H1 (cell line): ENCODE measurements at regions not wholly inside any gene's neighbourhood (a gene's known extent, or its start where the extent isn't known, plus 50 kb on each side); places are given as distances from the start of the nearest gene placed in this dataset.

Experiments
- CTCF ChIA-PET: fragments of 300-600 bp; sonication (Branson Sonifier 250); formaldehyde crosslinking; loops from one replicate; lab custom pipeline; 2021; ENCODE audit not compliant: partially characterized antibody; lab: Charles Lee
- POLR2A ChIA-PET: fragments of 300-600 bp; sonication (Branson Sonifier 250); formaldehyde crosslinking; loops from one replicate; lab custom pipeline; 2021; ENCODE audit warnings: inconsistent platforms; ENCODE audit not compliant: partially characterized antibody; lab: Charles Lee
- DNase-seq, 2 experiments: peaks; one replicate each; pipeline versions ENCODE4 v3.0.0 to v3.0.0-alpha.2; 2010 to 2022; ENCODE audit warnings: low spot score in 2 of 2, low read depth in 1 of 2, mixed read lengths in 1 of 2
- FAIRE-seq: peaks from 2 replicates; lab custom pipeline; 2011; peaks lifted over from hg19 to GRCh38; lab: Jason Lieb, UNC
- H2AFZ ChIP-seq: 2 replicates; pipeline ENCODE4 v1.8.1; 2012; ENCODE audit warnings: low read length, inconsistent platforms
- H2AK5ac ChIP-seq: 2 replicates; pipeline ENCODE4 v1.6.1; 2013; ENCODE audit warnings: low read depth, low read length
- H2BK120ac ChIP-seq: replicated peaks from 2 replicates; pipeline ENCODE3; 2013; ENCODE audit warnings: low read depth, low read length, inconsistent platforms
- H2BK12ac ChIP-seq: 2 replicates; pipeline ENCODE4 v1.6.1; 2013; ENCODE audit warnings: low read depth, low read length
- H2BK15ac ChIP-seq: 2 replicates; pipeline ENCODE4 v1.6.1; 2013; ENCODE audit warnings: low read length
- H2BK20ac ChIP-seq: 2 replicates; pipeline ENCODE4 v1.6.1; 2013; ENCODE audit warnings: low read length
- H2BK5ac ChIP-seq: 2 replicates; pipeline ENCODE4 v1.6.1; 2013; ENCODE audit warnings: low read depth, low read length
- H3K14ac ChIP-seq: 2 replicates; pipeline ENCODE4 v1.6.1; 2013; ENCODE audit warnings: inconsistent platforms; ENCODE audit not compliant: insufficient read length
- H3K18ac ChIP-seq: 2 replicates; pipeline ENCODE4 v1.6.1; 2013; ENCODE audit warnings: low read length; ENCODE audit errors: extremely low read depth
- H3K23ac ChIP-seq: 2 replicates; pipeline ENCODE4 v1.6.1; 2013; ENCODE audit warnings: inconsistent platforms; ENCODE audit not compliant: insufficient read length
- H3K23me2 ChIP-seq: 2 replicates; pipeline ENCODE4 v1.6.1; 2013; ENCODE audit warnings: low read depth, low read length
- H3K27ac ChIP-seq: 2 replicates; pipeline ENCODE4 v1.6.1; 2011; ENCODE audit warnings: low read depth, low read length, inconsistent platforms
- H3K27me3 ChIP-seq, 4 experiments: replicated peaks in 1 of 4; 1 replicate in 1 of 4; 2 replicates in 3 of 4; pipeline versions ENCODE4 v1.6.1 to v1.8.1; 2011 to 2013; ENCODE audit warnings: low read length in 3 of 4, mild to moderate bottlenecking in 3 of 4, inconsistent platforms in 2 of 4, mixed read lengths in 2 of 4, moderate library complexity in 1 of 4; ENCODE audit not compliant: control insufficient read depth in 3 of 4, insufficient read depth in 3 of 4; ENCODE audit errors: extremely low read depth in 1 of 4
- H3K36me3 ChIP-seq, 4 experiments: 2 replicates each; pipeline versions ENCODE4 v1.6.1 to v1.8.1; 2011 to 2013; ENCODE audit warnings: mild to moderate bottlenecking in 4 of 4, low read length in 3 of 4, moderate library complexity in 2 of 4, control low read depth in 1 of 4, inconsistent platforms in 1 of 4; ENCODE audit not compliant: insufficient read depth in 4 of 4, control insufficient read depth in 2 of 4
- H3K4ac ChIP-seq: replicated peaks from 2 replicates; pipeline ENCODE3; 2013; ENCODE audit warnings: low read length, low read depth, mixed read lengths, inconsistent platforms; ENCODE audit not compliant: insufficient read length
- H3K4me1 ChIP-seq, 4 experiments: replicated peaks in 1 of 4; 1 replicate in 1 of 4; 2 replicates in 3 of 4; pipeline versions ENCODE4 v1.6.1 to v1.8.1; 2011 to 2013; ENCODE audit warnings: low read length in 3 of 4, inconsistent platforms in 2 of 4, mixed read lengths in 1 of 4; ENCODE audit not compliant: insufficient read depth in 4 of 4, control insufficient read depth in 3 of 4
- H3K4me2 ChIP-seq, 2 experiments: 2 replicates each; pipeline versions ENCODE4 v1.6.1 to v1.8.1; 2011 to 2013; ENCODE audit warnings: low read depth in 2 of 2, low read length in 2 of 2, control low read depth in 1 of 2, inconsistent platforms in 1 of 2, mild to moderate bottlenecking in 1 of 2; ENCODE audit not compliant: insufficient read depth in 1 of 2
- H3K4me3 ChIP-seq, 4 experiments: fragments of 200-600, 300-600 bp in 1 of 4; sonication (generic), shearing (Covaris generic), sonication (Bioruptor Twin) in 1 of 4; 2 replicates each; pipeline versions ENCODE4 v1.5.1 to v1.8.1; 2011 to 2016; ENCODE audit warnings: low read length in 4 of 4, low read depth in 3 of 4, control low read depth in 2 of 4, inconsistent platforms in 2 of 4, mild to moderate bottlenecking in 2 of 4, mixed read lengths in 1 of 4, moderate library complexity in 1 of 4; ENCODE audit not compliant: insufficient read depth in 2 of 4; ENCODE audit errors: extremely low read depth in 1 of 4
- H3K56ac ChIP-seq: replicated peaks from 2 replicates; pipeline ENCODE3; 2013; ENCODE audit warnings: low read depth, mild to moderate bottlenecking, mixed read lengths, low read length, inconsistent platforms; ENCODE audit not compliant: insufficient read length
- H3K79me1 ChIP-seq: 2 replicates; pipeline ENCODE4 v1.6.1; 2013; ENCODE audit warnings: low read depth, low read length, control low read depth
- H3K79me2 ChIP-seq, 2 experiments: 2 replicates each; pipeline versions ENCODE4 v1.6.1 to v1.8.1; 2012 to 2013; ENCODE audit warnings: low read length in 2 of 2, mild to moderate bottlenecking in 2 of 2, inconsistent platforms in 1 of 2; ENCODE audit not compliant: insufficient read depth in 2 of 2, control insufficient read depth in 1 of 2
- H3K9ac ChIP-seq, 4 experiments: replicated peaks in 1 of 4; 1 replicate in 1 of 4; 2 replicates in 3 of 4; pipeline versions ENCODE4 v1.6.1 to v1.8.1; 2011 to 2013; ENCODE audit warnings: low read depth in 3 of 4, low read length in 3 of 4, control low read depth in 2 of 4, mild to moderate bottlenecking in 2 of 4, moderate library complexity in 2 of 4, inconsistent platforms in 1 of 4; ENCODE audit errors: extremely low read depth in 1 of 4
- H3K9me3 ChIP-seq, 2 experiments: 2 replicates each; pipeline versions ENCODE4 v1.6.1 to v1.8.1; 2012 to 2013; ENCODE audit warnings: mild to moderate bottlenecking in 2 of 2, moderate library complexity in 2 of 2, control low read depth in 1 of 2, inconsistent platforms in 1 of 2, low read depth in 1 of 2, low read length in 1 of 2, mixed read lengths in 1 of 2; ENCODE audit not compliant: insufficient read depth in 2 of 2
- H4K20me1 ChIP-seq, 2 experiments: replicated peaks in 1 of 2; 2 replicates each; pipeline versions ENCODE3 to v1.8.1; 2011 to 2013; ENCODE audit warnings: inconsistent platforms in 2 of 2, low read length in 2 of 2, mild to moderate bottlenecking in 1 of 2; ENCODE audit not compliant: insufficient read depth in 2 of 2, control insufficient read depth in 1 of 2
- H4K5ac ChIP-seq: 2 replicates; pipeline ENCODE4 v1.6.1; 2013; ENCODE audit warnings: low read length, low read depth, mixed read lengths, inconsistent platforms; ENCODE audit not compliant: insufficient read length
- H4K8ac ChIP-seq: 2 replicates; pipeline ENCODE4 v1.8.0; 2013; ENCODE audit warnings: mild to moderate bottlenecking, moderate library complexity, low read length, inconsistent platforms; ENCODE audit not compliant: insufficient read depth; ENCODE audit errors: extremely low read depth
- H4K91ac ChIP-seq: replicated peaks from 2 replicates; pipeline ENCODE3; 2013; ENCODE audit warnings: low read length, mixed read lengths, inconsistent platforms; ENCODE audit not compliant: insufficient read length
- ASH2L ChIP-seq: fragments of 200-600, 300-600 bp; sonication (generic); IDR thresholded peaks from one replicate; pipeline ENCODE4 v1.7.1; 2017; ENCODE audit warnings: low read length
- ATF3 ChIP-seq: IDR thresholded peaks from 2 replicates; pipeline ENCODE4 v1.6.1; 2011; ENCODE audit warnings: low read depth, mild to moderate bottlenecking, low read length; ENCODE audit not compliant: insufficient read depth
- CTBP2 ChIP-seq: IDR thresholded peaks from 2 replicates; pipeline ENCODE4 v1.7.0; 2011; ENCODE audit warnings: borderline replicate concordance, mild to moderate bottlenecking, moderate library complexity, mixed read lengths, low read length; ENCODE audit not compliant: insufficient read depth, insufficient read length
- CTCF ChIP-seq, 3 experiments: IDR thresholded peaks; 1 replicate in 2 of 3; 2 replicates in 1 of 3; pipeline versions ENCODE4 v1.5.1 to v1.6.1; 2011; ENCODE audit warnings: low read length in 3 of 3, mild to moderate bottlenecking in 3 of 3, inconsistent platforms in 2 of 3, low read depth in 1 of 3, moderate library complexity in 1 of 3; ENCODE audit not compliant: insufficient read depth in 1 of 3; ENCODE audit errors: control extremely low read depth in 1 of 3
- JUND ChIP-seq: IDR thresholded peaks from 2 replicates; pipeline ENCODE4 v1.6.1; 2011; ENCODE audit warnings: mild to moderate bottlenecking, improper control_type of control experiment, low read length
- KDM4A ChIP-seq: IDR thresholded peaks from one replicate; pipeline ENCODE4 v1.7.1; 2012; ENCODE audit warnings: low read depth, mild to moderate bottlenecking, moderate library complexity, low read length, inconsistent platforms; ENCODE audit not compliant: severe bottlenecking
- PHF8 ChIP-seq: fragments of 200-600 bp; sonication (generic); conservative IDR thresholded peaks from 2 replicates; pipeline ENCODE4 v1.7.1; 2012; ENCODE audit warnings: low read depth, mild to moderate bottlenecking, inconsistent platforms, low read length, moderate library complexity
- POU5F1 ChIP-seq: IDR thresholded peaks from 2 replicates; pipeline ENCODE4 v1.6.1; 2011; ENCODE audit warnings: low read depth, mild to moderate bottlenecking, low read length, moderate library complexity
- SRF ChIP-seq: IDR thresholded peaks from 2 replicates; pipeline ENCODE4 v1.6.1; 2011; ENCODE audit warnings: mild to moderate bottlenecking, low read depth, low read length, moderate library complexity
- USF2 ChIP-seq: IDR thresholded peaks from 2 replicates; pipeline ENCODE4 v1.6.1; 2011; ENCODE audit warnings: low read length, improper control_type of control experiment
- WGBS, 2 experiments: shearing (Covaris generic) in 1 of 2; methylation state at CpG; one replicate each; pipeline versions ENCODE4 v1.1.6 to v1.1.7; 2013 to 2015; ENCODE audit warnings: low lambda C conversion rate in 2 of 2, mixed read lengths in 2 of 2, inconsistent platforms in 1 of 2, low coverage in 1 of 2, missing lambda C conversion rate in 1 of 2; ENCODE audit not compliant: insufficient replicate concordance in 2 of 2, insufficient coverage in 1 of 2, insufficient read length in 1 of 2; ENCODE audit errors: extremely low coverage in 1 of 2, missing lambda C conversion rate in 1 of 2; 5-methylcytosine and 5-hydroxymethylcytosine counted together

DNA sequence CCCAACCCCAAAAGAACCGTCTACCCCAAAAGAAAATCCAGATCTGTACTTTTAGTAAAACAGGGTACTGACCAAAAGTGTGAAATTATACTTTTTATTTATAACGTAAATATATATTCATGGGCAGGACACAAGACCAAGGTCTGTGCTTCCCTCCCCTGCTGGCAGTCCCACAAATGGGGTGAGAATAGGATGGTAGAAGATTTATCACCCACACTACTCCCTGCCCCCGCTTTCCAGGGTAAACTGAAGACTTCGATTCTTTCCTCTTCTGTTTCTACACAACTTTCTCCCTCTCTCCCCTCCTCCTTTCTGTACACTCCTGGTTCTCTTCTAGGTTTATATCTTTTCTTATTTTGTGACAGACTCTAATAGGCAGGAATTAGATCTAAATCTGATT lies 79.7 kb downstream of the MDH1 start:
- H3K9me3 ChIP-seq = no peaks in the 10 kb centered on the region
- H3K4me2 ChIP-seq = peak overlapping the region; percentile 50 to 70
- peaks cover 4 to 14% (median 10%) of the 10 kb centered on the region in 4 experiments; a peak in 6 of 7 replicates for H3K4me1 ChIP-seq
- no peak overlapping the region for H3K23ac ChIP-seq
- H2AK5ac ChIP-seq = no peak overlapping the region
- CTCF ChIA-PET = no interaction called here
- no peak overlapping the region for H4K8ac ChIP-seq
- H3K79me1 ChIP-seq = no peaks in the 10 kb centered on the region
- no peak overlapping the region for H2BK15ac ChIP-seq
- no peaks in the 10 kb centered on the region for H4K20me1 ChIP-seq
- H3K27ac ChIP-seq = no peak overlapping the region
- no peaks in the 10 kb centered on the region for H3K36me3 ChIP-seq
- H3K4me3 ChIP-seq = peak overlapping the region in 1 of 4 experiments; percentile 10; a peak in 1 of 8 replicates
- no peaks in the 10 kb centered on the region for H3K23me2 ChIP-seq
- H3K79me2 ChIP-seq = no peaks in the 10 kb centered on the region
- no peak for DNase-seq
- H4K91ac ChIP-seq = no peak overlapping the region
- POLR2A ChIA-PET = interaction anchor here (0.9 to 1.6 kb wide), 3 partner anchors 9 to 53 kb away, joined by 3 to 5 read pairs (median 3); no protein-coding TSS in a partner anchor
- no peak overlapping the region for H2BK5ac ChIP-seq
- WGBS, 2 experiments = 51% methylated on average over 4 of the region's 4 CpGs; no CpG with 5 or more reads in 1 of the 2 experiments
- H3K18ac ChIP-seq = no peak overlapping the region; the same call in 1 of the 2 replicates
- no peak for FAIRE-seq
- H3K14ac ChIP-seq = no peak overlapping the region
- no peak overlapping the region for H2AFZ ChIP-seq
- no peak overlapping the region for H3K9ac ChIP-seq
- H2BK120ac ChIP-seq = no peak overlapping the region
- no peak overlapping the region for H4K5ac ChIP-seq
- no peaks in the 10 kb centered on the region for H3K27me3 ChIP-seq
- H3K4ac ChIP-seq = no peak overlapping the region
- H3K56ac ChIP-seq = no peak overlapping the region
- no peak overlapping the region for H2BK12ac ChIP-seq
- H2BK20ac ChIP-seq = no peak overlapping the region
- TF ChIP-seq POU5F1 (no peak), KDM4A (no peak), CTBP2 (no peak), ASH2L (no peak), USF2 (no peak), CTCF (IDR thresholded peaks at IDR 0.05; ENCODE audit: control extremely low read depth in 1 of 3, insufficient read depth in 1 of 3, low read depth in 1 of 3, low read length in 3 of 3) (no peak), JUND (no peak), SRF (no peak), ATF3 (no peak), PHF8 (no peak)
